HepG2 (cell line): ENCODE measurements at regions not wholly inside any gene's neighbourhood (a gene's known extent, or its start where the extent isn't known, plus 50 kb on each side); places are given as distances from the start of the nearest gene placed in this dataset.
A peak's percentile ranks its signal among the peaks of the same experiment; 100 is the strongest.

Experiments
- ATAC-seq: fragments of 200-7000 bp; cut with Tn5 transposase; 3 replicates; pipeline ENCODE4 v1.9.1; 2020; ENCODE audit warnings: mild to moderate bottlenecking, moderate library complexity
- BruUV-seq: library from RNA; stranded (reverse); fragments of 400-500 nt; replicated peaks from 2 replicates; lab custom pipeline; 2021; lab: Mats Ljungman, UMichigan
- CTCF ChIA-PET: fragments of 300-600 bp; formaldehyde crosslinking; extraction: SDS; loops from one replicate; lab custom pipeline; 2021; ENCODE audit warnings: low total read pairs, inconsistent platforms, low intra/inter-chr PET ratio; lab: Yijun Ruan, JAX
- POLR2A ChIA-PET: fragments of 350-600 bp; sonication (Branson Sonifier 250); formaldehyde crosslinking; loops from one replicate; lab custom pipeline; 2020; ENCODE audit warnings: antibody characterized with exemption, inconsistent platforms; lab: Yijun Ruan, JAX
- DNase-seq: peaks from one replicate; pipeline ENCODE4 v3.0.0-alpha.2; 2015; ENCODE audit warnings: low spot score
- FAIRE-seq: peaks from 3 replicates; lab custom pipeline; 2011; peaks lifted over from hg19 to GRCh38; lab: Jason Lieb, UNC
- H2AFZ ChIP-seq: one replicate; pipeline ENCODE4 v1.6.1; 2011; ENCODE audit warnings: low read length, inconsistent platforms
- H3K27ac ChIP-seq: fragments of 300-600 bp; 3 replicates; pipeline ENCODE4 v1.8.0; 2011; ENCODE audit warnings: mixed run types, mild to moderate bottlenecking, mixed read lengths, low read length, inconsistent platforms; ENCODE audit not compliant: insufficient read depth; ENCODE audit errors: extremely low read length
- H3K27me3 ChIP-seq, 2 experiments: fragments of 200-600 bp in 1 of 2; 2 replicates in 1 of 2; 3 replicates in 1 of 2; pipeline versions ENCODE4 v1.6.0 to v1.8.0; 2011; ENCODE audit warnings: low read length in 2 of 2, mild to moderate bottlenecking in 2 of 2, moderate library complexity in 2 of 2, inconsistent platforms in 1 of 2; ENCODE audit not compliant: insufficient read depth in 2 of 2, control insufficient read depth in 1 of 2
- H3K36me3 ChIP-seq, 2 experiments: fragments of 200-600 bp in 1 of 2; replicated peaks in 1 of 2; 2 replicates in 1 of 2; 3 replicates in 1 of 2; pipeline versions ENCODE4 v1.5.1 to v1.8.0; 2011; ENCODE audit warnings: low read length in 2 of 2, inconsistent platforms in 1 of 2; ENCODE audit not compliant: insufficient read depth in 2 of 2, control insufficient read depth in 1 of 2
- H3K4me1 ChIP-seq: 2 replicates; pipeline ENCODE4 v1.5.1; 2012; ENCODE audit warnings: low read length, inconsistent platforms; ENCODE audit not compliant: insufficient read depth
- H3K4me2 ChIP-seq: 2 replicates; pipeline ENCODE4 v1.6.0; 2011; ENCODE audit warnings: low read depth, low read length, inconsistent platforms
- H3K4me3 ChIP-seq, 3 experiments: fragments of 200-600 bp in 1 of 3; sonication (generic), shearing (Covaris generic) in 1 of 3; replicated peaks in 1 of 3; 2 replicates each; pipeline ENCODE4 v1.5.1; 2011 to 2016; ENCODE audit warnings: low read length in 3 of 3, inconsistent platforms in 2 of 3, low read depth in 2 of 3, mild to moderate bottlenecking in 2 of 3, control low read depth in 1 of 3, mixed read lengths in 1 of 3; ENCODE audit not compliant: insufficient read depth in 1 of 3
- H3K79me2 ChIP-seq: one replicate; pipeline ENCODE4 v1.6.1; 2011; ENCODE audit warnings: low read length, inconsistent platforms; ENCODE audit not compliant: insufficient read depth
- H3K9ac ChIP-seq: 2 replicates; pipeline ENCODE4 v1.6.0; 2011; ENCODE audit warnings: mild to moderate bottlenecking, low read depth, low read length, inconsistent platforms; ENCODE audit not compliant: insufficient read depth
- H3K9me3 ChIP-seq: 2 replicates; pipeline ENCODE4 v1.5.1; 2012; ENCODE audit warnings: mild to moderate bottlenecking, low read length
- H4K20me1 ChIP-seq: 2 replicates; pipeline ENCODE4 v1.6.0; 2011; ENCODE audit warnings: inconsistent platforms, mild to moderate bottlenecking, low read length, moderate library complexity; ENCODE audit not compliant: insufficient read depth
- HNF4A ChIP-seq: sonication (generic); formaldehyde crosslinking; IDR thresholded peaks from 2 replicates; pipeline ENCODE4 v1.4.0; 2020; ENCODE audit warnings: missing genetic modification reagents
- MXD4 ChIP-seq: IDR thresholded peaks from 2 replicates; pipeline ENCODE4 v1.6.1; 2016; ENCODE audit warnings: mild to moderate bottlenecking, missing biosample characterization, missing genetic modification reagents
- PCBP1 ChIP-seq: fragments of 200-400 bp; formaldehyde crosslinking; IDR thresholded peaks from 2 replicates; pipeline ENCODE4 v1.6.1; 2017; ENCODE audit warnings: mild to moderate bottlenecking, low read depth, low read length, borderline replicate concordance
- PCBP2 ChIP-seq: fragments of 200-400 bp; formaldehyde crosslinking; optimal IDR thresholded peaks from 2 replicates; pipeline ENCODE3; 2018; ENCODE audit warnings: low read length, low read depth; ENCODE audit not compliant: poor library complexity, severe bottlenecking
- POLR2A ChIP-seq, 2 experiments: IDR thresholded peaks; 2 replicates each; pipeline ENCODE4 v1.6.1; 2011; ENCODE audit warnings: low read depth in 2 of 2, low read length in 2 of 2, mild to moderate bottlenecking in 1 of 2, moderate library complexity in 1 of 2; ENCODE audit not compliant: insufficient read depth in 1 of 2
- POLR2G ChIP-seq: fragments of 200-400 bp; formaldehyde crosslinking; IDR thresholded peaks from 2 replicates; pipeline ENCODE4 v1.6.1; 2018; ENCODE audit warnings: mild to moderate bottlenecking, low read depth, low read length, moderate library complexity
- TEAD3 ChIP-seq: optimal IDR thresholded peaks from 2 replicates; pipeline ENCODE3; 2016; ENCODE audit warnings: borderline replicate concordance
- ZNF121 ChIP-seq: sonication (generic); formaldehyde crosslinking; IDR thresholded peaks from 2 replicates; pipeline ENCODE4 v1.5.0; 2020; ENCODE audit warnings: mild to moderate bottlenecking, missing genetic modification reagents
- ZNF251 ChIP-seq: sonication (generic); formaldehyde crosslinking; IDR thresholded peaks from 2 replicates; pipeline ENCODE4 v1.9.0; 2021; ENCODE audit warnings: mild to moderate bottlenecking, missing genetic modification reagents
- ZNF468 ChIP-seq: sonication (generic); formaldehyde crosslinking; IDR thresholded peaks from 2 replicates; pipeline ENCODE4 v1.8.0; 2022; ENCODE audit warnings: mild to moderate bottlenecking, moderate library complexity, missing genetic modification reagents
- ZNF512 ChIP-seq: sonication (generic); formaldehyde crosslinking; IDR thresholded peaks from 2 replicates; pipeline ENCODE4 v1.4.0; 2020; ENCODE audit warnings: mild to moderate bottlenecking, missing genetic modification reagents
- ZNF569 ChIP-seq: sonication (generic); formaldehyde crosslinking; IDR thresholded peaks from 2 replicates; pipeline ENCODE4 v1.5.0; 2020; ENCODE audit warnings: mild to moderate bottlenecking, missing genetic modification reagents, moderate library complexity, borderline replicate concordance
- ZNF629 ChIP-seq: sonication (generic); formaldehyde crosslinking; conservative IDR thresholded peaks from 2 replicates; pipeline ENCODE4 v1.5.0; 2020; ENCODE audit warnings: missing genetic modification reagents
- ZNF652 ChIP-seq: IDR thresholded peaks from 2 replicates; pipeline ENCODE4 v1.6.1; 2016; ENCODE audit warnings: low read depth, borderline replicate concordance
- ZNF687 ChIP-seq: sonication (generic); formaldehyde crosslinking; IDR thresholded peaks from 2 replicates; pipeline ENCODE4 v1.5.1; 2020; ENCODE audit warnings: mild to moderate bottlenecking, missing genetic modification reagents, moderate library complexity
- in situ Hi-C: cut with HindIII; loops from 2 replicates; pipeline ENCODE4 v1.10.0; 2017; ENCODE audit warnings: low pct_unique_long_range_greater_than_20kb; ENCODE audit not compliant: extremely low pct_ligation_motif_present
- intact Hi-C: fragments of 100-400 bp; cut with micrococcal nuclease; formaldehyde crosslinking; loops from one replicate; pipeline ENCODE4 v1.10.0; 2022; ENCODE audit not compliant: unreplicated experiment

DNA sequence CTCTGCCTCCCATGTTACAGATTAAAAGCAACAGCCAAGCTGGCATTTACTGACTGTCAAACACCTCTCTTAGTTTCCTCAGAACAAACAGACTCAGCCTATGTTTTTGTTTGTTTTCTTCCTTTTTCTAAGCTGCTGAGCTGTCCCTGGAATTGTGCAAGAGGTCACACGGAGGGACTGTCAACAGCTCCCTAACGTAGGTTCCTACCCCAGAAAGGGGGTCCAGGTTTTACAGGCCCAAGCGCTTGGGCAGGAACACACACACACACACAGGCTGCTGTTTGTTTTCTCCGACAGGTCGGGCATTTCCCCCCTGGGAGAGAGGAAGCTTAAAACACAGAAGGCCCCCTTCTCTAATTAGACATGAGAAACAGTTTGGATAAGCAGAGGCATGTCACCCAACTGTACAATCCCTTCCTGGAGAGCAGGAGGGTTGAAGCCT lies 739.6 kb upstream of the TBX3 start (continued):
- TF ChIP-seq ZNF569: no peak
- TF ChIP-seq ZNF251: no peak

DNA sequence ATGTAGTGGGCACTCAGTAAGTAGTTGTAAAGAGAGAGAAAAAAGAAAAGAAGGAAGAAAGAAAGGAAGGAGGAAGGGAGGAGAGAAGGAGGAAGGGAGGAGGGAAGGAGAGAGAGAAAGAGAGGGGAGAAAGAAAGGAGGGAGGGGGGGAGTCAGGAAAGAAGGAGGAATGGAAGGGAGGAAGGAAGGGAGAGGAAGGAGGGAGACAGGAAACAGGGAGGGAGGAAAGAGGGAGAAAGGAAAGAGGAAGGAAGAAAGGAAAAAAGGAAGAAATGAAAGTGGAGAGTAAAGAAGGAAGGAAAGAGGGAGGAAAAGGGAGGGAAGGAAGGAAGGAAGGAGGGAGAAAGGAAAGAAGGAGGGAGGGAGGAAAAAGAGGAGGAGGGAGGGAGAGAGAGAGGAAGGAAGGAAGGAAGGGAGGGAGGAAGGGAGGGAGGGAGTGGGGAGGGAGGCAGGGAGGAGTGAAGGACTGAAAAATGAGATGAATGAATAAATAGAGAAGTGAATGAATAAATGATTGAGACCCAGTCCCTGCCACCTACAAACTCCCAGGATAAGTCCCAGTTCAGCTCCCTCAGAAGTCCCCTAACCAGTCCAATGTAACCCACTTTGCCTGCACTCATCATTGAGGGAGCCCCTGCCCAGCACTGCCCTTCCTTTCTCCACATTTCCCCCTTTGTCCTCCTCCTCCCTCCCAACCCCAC lies 739.0 kb upstream of the TBX3 start:
- H3K36me3 ChIP-seq: no peaks in the 10 kb centered on the region
- peak overlapping the region; percentile 86 for H3K27ac ChIP-seq
- peak overlapping the region; percentile 70 for H3K9ac ChIP-seq
- no peaks in the 10 kb centered on the region for H4K20me1 ChIP-seq
- POLR2A ChIA-PET: interaction anchor here (0.8 to 5.5 kb wide), 17 partner anchors 11 to 811 kb away, joined by 3 to 99 read pairs (median 4); partner anchors contain the start of gene TBX3
- ATAC-seq (no peak), DNase-seq (no peak), FAIRE-seq (no peak)
- H3K4me1 ChIP-seq: peaks cover 100% of the 10 kb centered on the region
- H3K4me3 ChIP-seq: peak overlapping the region in 2 of 3 experiments; percentile 35 to 40; a peak in 3 of 6 replicates
- no peak overlapping the region for H2AFZ ChIP-seq
- intact Hi-C loops: loop anchor here (2.0 to 5.0 kb wide), 3 partner anchors 30 to 766 kb away; no protein-coding TSS in a partner anchor
- H3K9me3 ChIP-seq: no peaks in the 10 kb centered on the region
- in situ Hi-C loops: no loop called here
- BruUV-seq: no TSS peak
- no peaks in the 10 kb centered on the region for H3K27me3 ChIP-seq
- H3K4me2 ChIP-seq: peak overlapping the region; percentile 72
- CTCF ChIA-PET: no interaction called here
- H3K79me2 ChIP-seq: no peaks in the 10 kb centered on the region
- peak; percentile 78 for TF ChIP-seq POLR2G
- TF ChIP-seq POLR2A (IDR thresholded peaks at IDR 0.05; ENCODE audit: insufficient read depth in 1 of 2, low read depth in 2 of 2, low read length in 2 of 2): peak; percentile 53 to 63; a peak in 3 of 4 replicates
- no peak for TF ChIP-seq ZNF652 (CRISPR knock-in tag)
- TF ChIP-seq PCBP1: peak; percentile 89
- peak; percentile 62; the same call in 1 of the 2 replicates for TF ChIP-seq ZNF629 (CRISPR knock-in tag)
- no peak for TF ChIP-seq ZNF468 (CRISPR knock-in tag)
- TF ChIP-seq ZNF687 (CRISPR knock-in tag): no peak
- TF ChIP-seq ZNF512 (CRISPR knock-in tag): peak; percentile 96
- TF ChIP-seq ZNF121 (CRISPR knock-in tag): no peak
- no peak for TF ChIP-seq TEAD3 (CRISPR knock-in tag)
- TF ChIP-seq PCBP2: peak; percentile 96
- TF ChIP-seq MXD4 (CRISPR knock-in tag): no peak
- no peak for TF ChIP-seq HNF4A
